Neuronal stem cell (in vitro differentiated cells): ENCODE measurements at regions not wholly inside any gene's neighbourhood (a gene's known extent, or its start where the extent isn't known, plus 50 kb on each side); places are given as distances from the start of the nearest gene placed in this dataset.

Experiments
- DNase-seq: peaks from one replicate; pipeline ENCODE4 v3.0.0-alpha.2; 2013; ENCODE audit warnings: low spot score
- H2AFZ ChIP-seq: one replicate; pipeline ENCODE4 v1.6.1; 2013; ENCODE audit warnings: mild to moderate bottlenecking, low read length, inconsistent platforms
- H2AK5ac ChIP-seq: 2 replicates; pipeline ENCODE4 v1.6.1; 2013; ENCODE audit warnings: low read depth, mild to moderate bottlenecking, inconsistent platforms, low read length, moderate library complexity, mixed read lengths
- H2BK120ac ChIP-seq: 2 replicates; pipeline ENCODE4 v1.6.1; 2013; ENCODE audit warnings: low read depth, mild to moderate bottlenecking, inconsistent platforms, low read length, moderate library complexity, mixed read lengths
- H2BK12ac ChIP-seq: one replicate; pipeline ENCODE4 v1.6.1; 2013; ENCODE audit warnings: low read length, inconsistent platforms
- H2BK15ac ChIP-seq: 2 replicates; pipeline ENCODE4 v1.6.1; 2013; ENCODE audit warnings: mild to moderate bottlenecking, low read length, inconsistent platforms, mixed read lengths
- H2BK5ac ChIP-seq: one replicate; pipeline ENCODE4 v1.6.1; 2013; ENCODE audit warnings: inconsistent platforms, mild to moderate bottlenecking, low read length, moderate library complexity
- H3K14ac ChIP-seq: one replicate; pipeline ENCODE4 v1.6.1; 2013; ENCODE audit warnings: low read length, inconsistent platforms
- H3K18ac ChIP-seq: 2 replicates; pipeline ENCODE4 v1.6.1; 2013; ENCODE audit warnings: low read length, inconsistent platforms
- H3K23ac ChIP-seq: 2 replicates; pipeline ENCODE4 v1.6.1; 2013; ENCODE audit warnings: low read depth, mild to moderate bottlenecking, mixed read lengths, low read length, inconsistent platforms; ENCODE audit not compliant: poor library complexity
- H3K27ac ChIP-seq: replicated peaks from 3 replicates; pipeline ENCODE4 v1.5.1; 2013; ENCODE audit warnings: low read length, inconsistent platforms
- H3K27me3 ChIP-seq, 3 experiments: 2 replicates each; pipeline ENCODE4 v1.6.1; 2013; ENCODE audit warnings: low read length in 3 of 3, mild to moderate bottlenecking in 2 of 3, inconsistent platforms in 1 of 3, low read depth in 1 of 3, mixed read lengths in 1 of 3, moderate library complexity in 1 of 3; ENCODE audit not compliant: control insufficient read depth in 3 of 3, insufficient read depth in 3 of 3
- H3K36me3 ChIP-seq, 2 donors: replicated peaks in 1 of 2; 2 replicates each; pipeline ENCODE4 v1.6.1; 2013; ENCODE audit warnings: low read length in 2 of 2; ENCODE audit not compliant: control insufficient read depth in 2 of 2, insufficient read depth in 2 of 2
- H3K4ac ChIP-seq: 2 replicates; pipeline ENCODE4 v1.6.1; 2013; ENCODE audit warnings: inconsistent platforms, mild to moderate bottlenecking, low read length, moderate library complexity
- H3K4me1 ChIP-seq, 2 donors: 1 replicate in 1 of 2; 2 replicates in 1 of 2; pipeline ENCODE4 v1.6.1; 2013; ENCODE audit warnings: low read length in 2 of 2, low read depth in 1 of 2; ENCODE audit not compliant: control insufficient read depth in 2 of 2, insufficient read depth in 1 of 2
- H3K4me2 ChIP-seq: one replicate; pipeline ENCODE4 v1.6.1; 2013; ENCODE audit warnings: mild to moderate bottlenecking, low read length, inconsistent platforms; ENCODE audit not compliant: insufficient read depth, poor library complexity, severe bottlenecking
- H3K4me3 ChIP-seq, 2 donors: 2 replicates each; pipeline ENCODE4 v1.5.1; 2013; ENCODE audit warnings: low read length in 2 of 2, mild to moderate bottlenecking in 2 of 2, inconsistent platforms in 1 of 2, moderate library complexity in 1 of 2
- H3K79me1 ChIP-seq: one replicate; pipeline ENCODE4 v1.6.1; 2013; ENCODE audit warnings: low read depth, mild to moderate bottlenecking, inconsistent platforms, low read length, moderate library complexity
- H3K9ac ChIP-seq: one replicate; pipeline ENCODE4 v1.6.1; 2013; ENCODE audit warnings: mild to moderate bottlenecking, low read depth, low read length, inconsistent platforms; ENCODE audit not compliant: poor library complexity
- H3K9me3 ChIP-seq, 2 donors: replicated peaks in 1 of 2; 2 replicates each; pipeline versions ENCODE3 to v1.6.1; 2013; ENCODE audit warnings: low read length in 2 of 2, mild to moderate bottlenecking in 2 of 2, inconsistent platforms in 1 of 2, low read depth in 1 of 2, mixed read lengths in 1 of 2, moderate library complexity in 1 of 2; ENCODE audit not compliant: control insufficient read depth in 2 of 2, insufficient read depth in 1 of 2
- H4K8ac ChIP-seq: one replicate; pipeline ENCODE4 v1.6.1; 2013; ENCODE audit warnings: low read depth, mild to moderate bottlenecking, inconsistent platforms, low read length, moderate library complexity
- H4K91ac ChIP-seq: one replicate; pipeline ENCODE4 v1.6.1; 2013; ENCODE audit warnings: low read length, low read depth, mild to moderate bottlenecking, inconsistent platforms; ENCODE audit not compliant: poor library complexity
- WGBS, 2 donors: extraction: QIAGEN DNeasy Blood & Tissue Kit; methylation state at CpG; one replicate each; pipeline ENCODE4 v1.1.7; 2013; ENCODE audit warnings: missing lambda C conversion rate in 2 of 2, mixed read lengths in 1 of 2; ENCODE audit not compliant: insufficient read length in 2 of 2, insufficient replicate concordance in 1 of 2; ENCODE audit errors: extremely low coverage in 2 of 2; 5-methylcytosine and 5-hydroxymethylcytosine counted together

DNA sequence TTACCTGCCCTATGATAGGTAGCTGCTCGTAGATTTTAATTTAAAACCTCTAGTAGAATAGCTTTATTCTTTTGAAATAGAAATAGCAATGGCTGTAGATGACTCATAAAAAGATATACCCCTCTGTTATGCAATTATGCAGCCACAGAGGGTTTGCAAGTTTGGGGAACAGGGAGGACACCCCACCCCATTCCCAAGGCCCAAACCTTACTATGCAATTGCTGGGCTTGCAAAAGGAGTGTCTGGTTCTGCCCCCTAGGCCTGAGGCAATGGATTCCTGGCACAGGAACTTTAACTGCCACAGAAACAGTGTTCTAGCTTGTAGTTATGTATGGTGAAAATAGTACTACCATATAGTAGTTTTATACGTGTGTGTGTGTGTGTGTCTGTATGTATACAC, 403.3 kb downstream of the ADAMTS20 start:
- DNase-seq = no peak
- Histone ChIP-seq H4K91ac (no peak overlapping the region), H3K27ac (no peak overlapping the region), H2AK5ac (no peak overlapping the region), H2BK120ac (no peak overlapping the region), H3K79me1 (no peaks in the 10 kb centered on the region), H3K4me1 (no peaks in the 10 kb centered on the region), H3K4me3 (no peak overlapping the region), H4K8ac (no peak overlapping the region), H3K9me3 (no peaks in the 10 kb centered on the region), H3K18ac (no peak overlapping the region), H2BK15ac (no peak overlapping the region), H2BK12ac (no peak overlapping the region), H2AFZ (no peak overlapping the region), H3K23ac (no peak overlapping the region), H3K27me3 (no peaks in the 10 kb centered on the region), H3K14ac (no peak overlapping the region), H3K4ac (no peak overlapping the region), H3K36me3 (no peaks in the 10 kb centered on the region), H3K9ac (no peak overlapping the region), H3K4me2 (no peak overlapping the region), H2BK5ac (no peak overlapping the region)
- WGBS, 2 donors = no CpG with 5 or more reads among the region's 2 CpGs

DNA sequence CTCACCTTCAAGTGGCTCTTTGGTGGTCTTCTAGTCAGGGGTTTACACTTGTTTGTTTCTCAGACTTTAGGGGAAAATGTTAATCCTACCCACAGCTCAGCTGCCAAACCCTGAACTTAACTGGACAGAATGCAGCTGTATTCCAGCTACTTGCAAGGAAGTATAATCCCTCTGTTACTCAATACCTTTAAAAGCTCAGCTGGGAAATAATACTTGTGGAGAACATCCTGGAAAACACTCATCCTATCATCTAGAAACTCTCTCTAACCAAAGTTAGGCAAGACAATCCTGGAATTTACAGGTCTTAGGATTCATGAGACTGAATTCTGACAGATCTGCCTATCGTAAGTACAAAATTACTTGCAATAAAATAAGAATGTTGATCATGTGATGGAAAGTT, 404.1 kb downstream of the ADAMTS20 start:
- no peak overlapping the region for H2BK12ac ChIP-seq
- H3K4me1 ChIP-seq = no peaks in the 10 kb centered on the region
- no peaks in the 10 kb centered on the region for H3K36me3 ChIP-seq
- no peak overlapping the region for H2BK5ac ChIP-seq
- no peak overlapping the region for H2BK120ac ChIP-seq
- H2AK5ac ChIP-seq = no peak overlapping the region
- no peaks in the 10 kb centered on the region for H3K27me3 ChIP-seq
- H3K23ac ChIP-seq = no peak overlapping the region
- H3K4me2 ChIP-seq = no peak overlapping the region
- H3K27ac ChIP-seq = no peak overlapping the region
- no peaks in the 10 kb centered on the region for H3K79me1 ChIP-seq
- H3K9me3 ChIP-seq = no peaks in the 10 kb centered on the region
- H2BK15ac ChIP-seq = no peak overlapping the region
- no peak overlapping the region for H3K9ac ChIP-seq
- no CpG with 5 or more reads among the region's 1 CpG for WGBS, 2 donors
- H2AFZ ChIP-seq = no peak overlapping the region
- no peak overlapping the region for H3K14ac ChIP-seq
- H3K18ac ChIP-seq = no peak overlapping the region
- no peak for DNase-seq
- H4K8ac ChIP-seq = no peak overlapping the region
- H3K4me3 ChIP-seq = no peak overlapping the region
- H4K91ac ChIP-seq = no peak overlapping the region
- H3K4ac ChIP-seq = no peak overlapping the region

DNA sequence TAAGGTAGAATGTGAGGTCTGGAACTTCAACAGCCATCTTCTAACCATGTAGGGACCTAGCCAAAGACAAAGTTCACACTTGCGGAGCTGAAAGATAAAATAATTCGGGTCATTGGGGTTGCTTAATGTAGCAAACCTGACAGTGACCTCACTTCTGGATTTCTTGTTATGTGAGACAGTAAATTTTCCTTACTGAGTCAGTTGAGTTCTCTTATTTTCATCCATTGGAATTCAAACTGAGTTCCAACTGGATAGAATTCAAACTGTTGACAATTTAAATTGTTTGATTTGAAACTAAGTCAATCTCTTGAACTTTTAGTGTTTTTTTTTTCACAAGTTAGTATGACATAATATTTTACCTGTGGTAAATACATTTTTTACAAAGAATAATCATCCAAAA, 406.5 kb downstream of the ADAMTS20 start:
- Histone ChIP-seq H3K18ac (no peak overlapping the region), H2BK5ac (no peak overlapping the region)
- DNase-seq = no peak

GRCh38 chr12:43143278-43143677, 408.7 kb downstream of the ADAMTS20 start:
- H3K79me1 ChIP-seq = no peaks in the 10 kb centered on the region
- H3K9ac ChIP-seq = no peak overlapping the region
- H2BK5ac ChIP-seq = no peak overlapping the region
- no peaks in the 10 kb centered on the region for H3K4me1 ChIP-seq
- H4K91ac ChIP-seq = no peak overlapping the region
- no peak overlapping the region for H2AFZ ChIP-seq
- H3K4ac ChIP-seq = no peak overlapping the region
- no peak overlapping the region for H2BK12ac ChIP-seq
- H3K23ac ChIP-seq = no peak overlapping the region
- no peaks in the 10 kb centered on the region for H3K27me3 ChIP-seq
- H3K4me3 ChIP-seq = no peak overlapping the region
- no peak overlapping the region for H3K18ac ChIP-seq
- no peak overlapping the region for H3K14ac ChIP-seq
- H2BK15ac ChIP-seq = no peak overlapping the region
- H2AK5ac ChIP-seq = no peak overlapping the region
- H4K8ac ChIP-seq = no peak overlapping the region
- no peaks in the 10 kb centered on the region for H3K9me3 ChIP-seq
- no peaks in the 10 kb centered on the region for H3K36me3 ChIP-seq
- DNase-seq = no peak
- H3K4me2 ChIP-seq = no peak overlapping the region
- no peak overlapping the region for H3K27ac ChIP-seq
- no peak overlapping the region for H2BK120ac ChIP-seq

More for the DNA sequence above, 406.5 kb downstream of the ADAMTS20 start:
- Histone ChIP-seq H2AK5ac (no peak overlapping the region), H3K27me3 (no peaks in the 10 kb centered on the region), H3K4me2 (no peak overlapping the region), H4K8ac (no peak overlapping the region), H3K79me1 (no peaks in the 10 kb centered on the region), H2AFZ (no peak overlapping the region), H3K4ac (no peak overlapping the region), H3K27ac (no peak overlapping the region), H3K4me3 (no peak overlapping the region), H3K4me1 (no peaks in the 10 kb centered on the region), H4K91ac (no peak overlapping the region), H3K36me3 (no peaks in the 10 kb centered on the region), H3K9ac (no peak overlapping the region), H2BK15ac (no peak overlapping the region), H3K23ac (no peak overlapping the region), H3K14ac (no peak overlapping the region), H2BK12ac (no peak overlapping the region), H3K9me3 (no peaks in the 10 kb centered on the region), H2BK120ac (no peak overlapping the region)
- no CpG with 5 or more reads among the region's 2 CpGs for WGBS, 2 donors
